WI38 (cell line): ENCODE measurements at regions not wholly inside any gene's neighbourhood (a gene's known extent, or its start where the extent isn't known, plus 50 kb on each side); places are given as distances from the start of the nearest gene placed in this dataset.

Experiments used
- H3K4me3 ChIP-seq: 2 replicates; pipeline ENCODE4 v1.5.1; 2011; ENCODE audit warnings: low read depth, mild to moderate bottlenecking, control low read depth, low read length
- CTCF ChIP-seq: IDR thresholded peaks from 2 replicates; pipeline ENCODE4 v1.5.1; 2012; ENCODE audit warnings: low read depth, mild to moderate bottlenecking, control low read depth, low read length

GRCh38 chr20:20929341-20929740, 176.8 kb downstream of the LINC00237 start:
- H3K4me3 ChIP-seq, result no peak overlapping the region
- TF ChIP-seq CTCF, result no peak

GRCh38 chr20:20926222-20926905, 179.8 kb downstream of the LINC00237 start:
- H3K4me3 ChIP-seq, result no peak overlapping the region
- TF ChIP-seq CTCF, result no peak

GRCh38 chr20:20920433-20920832, 185.7 kb downstream of the LINC00237 start:
- TF ChIP-seq CTCF, result no peak
- H3K4me3 ChIP-seq, result no peak overlapping the region

- H3K4me3 ChIP-seq, result no peak overlapping the region
- no peak for TF ChIP-seq CTCF
Observed at GRCh38 chr20:20915844-20916243, 190.3 kb downstream of the LINC00237 start.

GRCh38 chr20:20904501-20904831, 192.0 kb upstream of the RALGAPA2 start:
- no peak for TF ChIP-seq CTCF
- H3K4me3 ChIP-seq, result no peak overlapping the region

GRCh38 chr20:20903773-20904500, 191.5 kb upstream of the RALGAPA2 start:
- no peak for TF ChIP-seq CTCF
- no peak overlapping the region for H3K4me3 ChIP-seq

- H3K4me3 ChIP-seq, result no peak overlapping the region
- no peak for TF ChIP-seq CTCF
Observed at GRCh38 chr20:20897922-20898321, 185.5 kb upstream of the RALGAPA2 start.
